CD4-positive, alpha-beta T cell (primary cell): ENCODE measurements at regions not wholly inside any gene's neighbourhood (a gene's known extent, or its start where the extent isn't known, plus 50 kb on each side); places are given as distances from the start of the nearest gene placed in this dataset.
A peak's percentile ranks its signal among the peaks of the same experiment; 100 is the strongest.

ENCODE experiments used
- ATAC-seq: fragments of 200-7000 bp; cut with Tn5 transposase; one replicate; pipeline ENCODE4 v1.10.0; 2022; ENCODE audit warnings: mild to moderate bottlenecking; ENCODE audit not compliant: poor library complexity
- CTCF ChIA-PET: fragments of 350-600 bp; sonication (Branson Sonifier 250); formaldehyde crosslinking; loops from one replicate; lab custom pipeline; 2021; ENCODE audit warnings: antibody characterized with exemption, inconsistent platforms; lab: Charles Lee
- POLR2A ChIA-PET: fragments of 350-600 bp; sonication (Branson Sonifier 250); formaldehyde crosslinking; loops from one replicate; lab custom pipeline; 2021; ENCODE audit warnings: antibody characterized with exemption, inconsistent platforms; lab: Charles Lee
- DNase-seq, 14 experiments: peaks; one replicate each; pipeline ENCODE4 v3.0.0-alpha.2; 2013 to 2020; ENCODE audit warnings: mixed read lengths in 2 of 14
- H3K27ac ChIP-seq, 2 donors: one replicate each; pipeline versions ENCODE4 v1.5.1 to v1.7.0; 2013; ENCODE audit warnings: low read length in 2 of 2, low read depth in 1 of 2, mild to moderate bottlenecking in 1 of 2
- H3K27me3 ChIP-seq, 2 experiments: 1 replicate in 1 of 2; 2 replicates in 1 of 2; pipeline versions ENCODE4 v1.6.1 to v1.7.0; 2013; ENCODE audit warnings: low read length in 2 of 2, control low read depth in 1 of 2, mild to moderate bottlenecking in 1 of 2, moderate library complexity in 1 of 2; ENCODE audit not compliant: insufficient read depth in 2 of 2, control insufficient read depth in 1 of 2
- H3K36me3 ChIP-seq: one replicate; pipeline ENCODE4 v1.6.1; 2013; ENCODE audit warnings: low read length, control low read depth; ENCODE audit not compliant: insufficient read depth
- H3K4me1 ChIP-seq: one replicate; pipeline ENCODE4 v1.6.1; 2013; ENCODE audit warnings: low read length, control low read depth; ENCODE audit not compliant: insufficient read depth
- H3K4me3 ChIP-seq: one replicate; pipeline ENCODE4 v1.5.1; 2013; ENCODE audit warnings: mild to moderate bottlenecking, low read length, moderate library complexity
- H3K9me3 ChIP-seq, 2 experiments: 1 replicate in 1 of 2; 2 replicates in 1 of 2; pipeline versions ENCODE4 v1.6.1 to v1.7.0; 2013; ENCODE audit warnings: low read length in 2 of 2, mild to moderate bottlenecking in 2 of 2, control low read depth in 1 of 2, moderate library complexity in 1 of 2; ENCODE audit not compliant: control insufficient read depth in 1 of 2, insufficient read depth in 1 of 2
- H3K27ac Mint-ChIP-seq: one replicate; pipeline ENCODE4 v1.8.0; 2020; ENCODE audit warnings: mixed read lengths
- H3K27me3 Mint-ChIP-seq: one replicate; pipeline ENCODE4 v1.8.0; 2021; ENCODE audit warnings: mixed read lengths
- H3K36me3 Mint-ChIP-seq: one replicate; pipeline ENCODE4 v1.8.0; 2021; ENCODE audit warnings: low read depth, mixed read lengths
- H3K4me1 Mint-ChIP-seq: one replicate; pipeline ENCODE4 v1.8.0; 2021; ENCODE audit warnings: low read depth, mixed read lengths
- H3K4me3 Mint-ChIP-seq: one replicate; pipeline ENCODE4 v1.8.0; 2020; ENCODE audit warnings: mild to moderate bottlenecking, mixed read lengths
- H3K9me3 Mint-ChIP-seq: one replicate; pipeline ENCODE4 v1.8.0; 2020; ENCODE audit warnings: mixed read lengths
- CTCF ChIP-seq: fragments of 200-600 bp; IDR thresholded peaks from one replicate; pipeline ENCODE4 v1.8.0; 2022; ENCODE audit warnings: antibody characterized with exemption, mild to moderate bottlenecking
- intact Hi-C, 2 experiments: fragments of 100-400 bp; cut with DNase I in 1 of 2; cut with micrococcal nuclease in 1 of 2; formaldehyde crosslinking; loops; one replicate each; pipeline versions ENCODE4 v1.15.1 to v1.9.0; 2023 to 2025; cut with DNase I, micrococcal nuclease

- ATAC-seq (no peak), DNase-seq (peak in 3 of 14 experiments; percentile 35 to 42 (median 40))
- peak overlapping the region; percentile 95 for H3K4me3 Mint-ChIP-seq
- Histone ChIP-seq H3K9me3 (no peaks in the 10 kb centered on the region), H3K27me3 (no peaks in the 10 kb centered on the region), H3K4me3 (no peak overlapping the region), H3K36me3 (peaks cover 5% of the 10 kb centered on the region), H3K4me1 (peaks cover 49% of the 10 kb centered on the region), H3K27ac (peak overlapping the region in 1 of 2 donors; percentile 89)
- peak overlapping the region; percentile 100 for H3K27ac Mint-ChIP-seq
- TF ChIP-seq CTCF: no peak
- H3K4me1 Mint-ChIP-seq: peaks cover 47% of the 10 kb centered on the region
- ChIA-PET CTCF (interaction anchor here (0.9 to 3.9 kb wide), 6 partner anchors 11 to 60 kb away, joined by 3 to 17 read pairs (median 5); no protein-coding TSS in a partner anchor), POLR2A (interaction anchor here (0.6 to 13.0 kb wide), 9 partner anchors 8 to 63 kb away, joined by 3 to 430 read pairs (median 4); partner anchors contain the start of gene PTGR2)
- no peaks in the 10 kb centered on the region for H3K9me3 Mint-ChIP-seq
- peaks cover 20% of the 10 kb centered on the region for H3K36me3 Mint-ChIP-seq
- no peaks in the 10 kb centered on the region for H3K27me3 Mint-ChIP-seq
- intact Hi-C loops: loop anchor here (5.0 kb wide), 3 partner anchors 33 to 47 kb away; no protein-coding TSS in a partner anchor
These were observed 62.7 kb upstream of the PTGR2 start for GRCh38 chr14:73788701-73789551.

- CTCF ChIA-PET: interaction anchor here (0.7 to 3.9 kb wide), 6 partner anchors 30 to 76 kb away, joined by 3 to 17 read pairs (median 5); no protein-coding TSS in a partner anchor
- H3K4me1 Mint-ChIP-seq: peaks cover 54% of the 10 kb centered on the region
- DNase-seq (no peak), ATAC-seq (no peak)
- H3K36me3 Mint-ChIP-seq: peaks cover 20% of the 10 kb centered on the region
- peak overlapping the region; percentile 95 for H3K4me3 Mint-ChIP-seq
- POLR2A ChIA-PET: interaction anchor here (0.6 to 13.0 kb wide), 10 partner anchors 9 to 652 kb away, joined by 3 to 430 read pairs (median 6); partner anchors contain the start of genes PNMA1, PSEN1 and PTGR2
- intact Hi-C loops: loop anchor here (5.0 kb wide), 3 partner anchors 34 to 46 kb away; no protein-coding TSS in a partner anchor
- TF ChIP-seq CTCF: no peak
- Histone ChIP-seq H3K4me3 (peak overlapping the region; percentile 79), H3K27ac (peak overlapping the region; percentile 88 to 89), H3K27me3 (no peaks in the 10 kb centered on the region), H3K36me3 (peaks cover 5% of the 10 kb centered on the region), H3K4me1 (peaks cover 56% of the 10 kb centered on the region), H3K9me3 (no peaks in the 10 kb centered on the region)
- no peaks in the 10 kb centered on the region for H3K27me3 Mint-ChIP-seq
- no peaks in the 10 kb centered on the region for H3K9me3 Mint-ChIP-seq
- H3K27ac Mint-ChIP-seq: peak overlapping the region; percentile 100
These were observed 63.4 kb upstream of the PTGR2 start for GRCh38 chr14:73788317-73788598.

GRCh38 chr14:73787486-73788316 is 63.9 kb upstream of the PTGR2 start:
- Histone ChIP-seq H3K9me3 (no peaks in the 10 kb centered on the region), H3K36me3 (peaks cover 7% of the 10 kb centered on the region), H3K27me3 (no peaks in the 10 kb centered on the region), H3K4me1 (peaks cover 61% of the 10 kb centered on the region), H3K27ac (peak overlapping the region; percentile 88 to 89), H3K4me3 (peak overlapping the region; percentile 79)
- Mint-ChIP-seq H3K4me1 (peaks cover 59% of the 10 kb centered on the region), H3K36me3 (peaks cover 20% of the 10 kb centered on the region), H3K27ac (peak overlapping the region; percentile 100), H3K4me3 (peak overlapping the region; percentile 95), H3K27me3 (no peaks in the 10 kb centered on the region), H3K9me3 (no peaks in the 10 kb centered on the region)
- DNase-seq (peak in 4 of 14 experiments; percentile 30 to 43 (median 34)), ATAC-seq (no peak)
- ChIA-PET CTCF (interaction anchor here (0.7 to 3.9 kb wide), 6 partner anchors 29 to 76 kb away, joined by 3 to 17 read pairs (median 5); no protein-coding TSS in a partner anchor), POLR2A (interaction anchor here (0.6 to 13.0 kb wide), 13 partner anchors 9 to 652 kb away, joined by 3 to 430 read pairs (median 4); partner anchors contain the start of genes PNMA1, PSEN1, PTGR2 and RIOX1)
- intact Hi-C loops: loop anchor here (1.0 to 5.0 kb wide), 4 partner anchors 27 to 45 kb away; a partner anchor contains a TSS
- no peak for TF ChIP-seq CTCF
